Uterus (tissue), 3 donors: ENCODE measurements at regions not wholly inside any gene's neighbourhood (a gene's known extent, or its start where the extent isn't known, plus 50 kb on each side); places are given as distances from the start of the nearest gene placed in this dataset.

Experiments
- DNase-seq, 2 donors: peaks; one replicate each; pipeline ENCODE4 v3.0.0-alpha.2; 2019 to 2020
- H3K27ac ChIP-seq, 2 donors: fragments of 200-600 bp; sonication (generic); 1 replicate in 1 of 2; 2 replicates in 1 of 2; pipeline ENCODE4 v1.5.1; 2016 to 2018
- H3K27me3 ChIP-seq, 2 donors: fragments of 200-600 bp; sonication (generic); one replicate each; pipeline ENCODE4 v1.5.1; 2018 to 2019; ENCODE audit warnings: control low read depth in 1 of 2
- H3K36me3 ChIP-seq, 2 donors: fragments of 200-600 bp; sonication (generic); one replicate each; pipeline ENCODE4 v1.5.1; 2019; ENCODE audit warnings: control low read depth in 1 of 2
- H3K4me1 ChIP-seq, 2 donors: fragments of 200-600 bp; sonication (generic); one replicate each; pipeline ENCODE4 v1.5.1; 2018 to 2019; ENCODE audit warnings: control low read depth in 1 of 2
- H3K4me3 ChIP-seq, 2 donors: fragments of 200-600 bp; sonication (generic); 1 replicate in 1 of 2; 2 replicates in 1 of 2; pipeline ENCODE4 v1.5.1; 2018 to 2019; ENCODE audit warnings: mild to moderate bottlenecking in 1 of 2
- H3K9me3 ChIP-seq, 2 donors: fragments of 200-600 bp; sonication (generic); one replicate each; pipeline ENCODE4 v1.5.1; 2019; ENCODE audit warnings: control low read depth in 1 of 2
- POLR2A ChIP-seq, 2 donors: fragments of 450-650 bp; IDR thresholded peaks; one replicate each; pipeline ENCODE4 v1.6.1; 2016; ENCODE audit warnings: antibody characterized with exemption in 2 of 2, mild to moderate bottlenecking in 1 of 2, moderate library complexity in 1 of 2
- intact Hi-C: fragments of 100-400 bp; cut with DNase I; formaldehyde crosslinking; loops from one replicate; pipeline ENCODE4 v1.15.1; 2023; ENCODE audit warnings: low total_unique reads
- TF ChIP-seq, protein P1 (sequence below), 4 experiments: fragments of 200-600 bp in 2 of 4; fragments of 450-650 bp in 2 of 4; sonication (generic) in 2 of 4; IDR thresholded peaks; one replicate each; pipeline ENCODE4 v1.5.1; 2016 to 2019; ENCODE audit warnings: antibody characterized with exemption in 4 of 4, mild to moderate bottlenecking in 2 of 4, moderate library complexity in 1 of 4
- donor health status: DM: yes; HTN: yes; CAD: no.

DNA sequence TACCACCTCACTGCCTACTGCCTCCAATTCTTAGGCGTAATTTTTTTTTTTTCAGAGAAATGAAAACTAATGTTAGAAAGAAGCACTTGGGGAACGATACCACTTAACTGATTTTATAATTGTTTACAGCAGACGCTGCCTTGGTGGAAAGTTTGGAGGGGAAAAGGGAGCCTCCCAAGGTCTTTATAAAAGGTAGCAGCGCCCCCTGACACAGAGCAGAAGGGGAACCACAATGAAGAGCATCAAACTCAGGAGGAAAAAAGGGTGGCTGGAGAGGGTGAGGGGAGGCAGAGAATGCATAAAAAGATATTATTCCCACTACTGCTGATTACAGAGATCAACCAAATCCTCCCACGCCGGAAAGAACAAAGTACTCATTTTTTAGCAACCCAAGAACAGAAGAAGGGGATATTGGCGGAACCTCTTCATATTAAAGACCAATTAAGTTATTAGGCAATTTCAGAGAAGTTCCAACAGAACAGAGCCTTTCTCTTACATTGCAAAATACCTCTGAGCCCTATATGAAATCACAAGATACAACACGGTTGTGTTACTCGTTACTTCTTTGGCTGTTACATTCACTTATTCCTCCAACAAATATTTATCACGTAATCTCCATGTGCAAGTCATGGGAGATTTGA is 135.8 kb downstream of the TEX36 start:
- no peaks in the 10 kb centered on the region for H3K9me3 ChIP-seq
- TF ChIP-seq, protein P1, sequence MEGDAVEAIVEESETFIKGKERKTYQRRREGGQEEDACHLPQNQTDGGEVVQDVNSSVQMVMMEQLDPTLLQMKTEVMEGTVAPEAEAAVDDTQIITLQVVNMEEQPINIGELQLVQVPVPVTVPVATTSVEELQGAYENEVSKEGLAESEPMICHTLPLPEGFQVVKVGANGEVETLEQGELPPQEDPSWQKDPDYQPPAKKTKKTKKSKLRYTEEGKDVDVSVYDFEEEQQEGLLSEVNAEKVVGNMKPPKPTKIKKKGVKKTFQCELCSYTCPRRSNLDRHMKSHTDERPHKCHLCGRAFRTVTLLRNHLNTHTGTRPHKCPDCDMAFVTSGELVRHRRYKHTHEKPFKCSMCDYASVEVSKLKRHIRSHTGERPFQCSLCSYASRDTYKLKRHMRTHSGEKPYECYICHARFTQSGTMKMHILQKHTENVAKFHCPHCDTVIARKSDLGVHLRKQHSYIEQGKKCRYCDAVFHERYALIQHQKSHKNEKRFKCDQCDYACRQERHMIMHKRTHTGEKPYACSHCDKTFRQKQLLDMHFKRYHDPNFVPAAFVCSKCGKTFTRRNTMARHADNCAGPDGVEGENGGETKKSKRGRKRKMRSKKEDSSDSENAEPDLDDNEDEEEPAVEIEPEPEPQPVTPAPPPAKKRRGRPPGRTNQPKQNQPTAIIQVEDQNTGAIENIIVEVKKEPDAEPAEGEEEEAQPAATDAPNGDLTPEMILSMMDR (IDR thresholded peaks at IDR 0.05): no peak
- no peak for TF ChIP-seq POLR2A (IDR thresholded peaks at IDR 0.05)
- H3K27ac ChIP-seq: no peak overlapping the region
- DNase-seq: no peak
- no peaks in the 10 kb centered on the region for H3K27me3 ChIP-seq
- intact Hi-C loops: no loop called here
- no peak overlapping the region for H3K4me3 ChIP-seq
- H3K4me1 ChIP-seq: no peaks in the 10 kb centered on the region
- no peaks in the 10 kb centered on the region for H3K36me3 ChIP-seq

DNA sequence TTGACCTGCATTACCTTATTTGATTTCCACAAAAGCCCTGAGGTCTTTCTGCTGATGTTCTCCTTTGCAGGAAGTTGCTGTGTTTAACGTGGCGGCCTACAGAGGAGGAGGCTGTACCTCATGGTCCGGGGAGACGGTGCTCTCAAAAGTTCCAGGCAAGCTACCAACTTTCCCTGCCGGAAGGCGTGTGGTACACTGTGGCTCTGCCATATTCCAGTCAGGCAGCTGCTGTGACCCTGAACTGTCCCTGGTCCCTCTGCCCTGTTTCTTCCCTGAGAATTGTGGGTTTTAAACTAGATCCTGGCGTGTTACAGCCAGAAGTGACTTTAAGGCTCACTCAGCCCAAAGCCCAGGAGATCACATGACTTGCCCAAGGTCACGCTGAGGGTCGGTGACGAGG is 139.2 kb downstream of the TEX36 start:
- DNase-seq: no peak
- no peak overlapping the region for H3K4me3 ChIP-seq
- no peaks in the 10 kb centered on the region for H3K27me3 ChIP-seq
- no peak for TF ChIP-seq POLR2A (IDR thresholded peaks at IDR 0.05)
- TF ChIP-seq, protein P1 (IDR thresholded peaks at IDR 0.05): no peak
- intact Hi-C loops: no loop called here
- H3K4me1 ChIP-seq: no peaks in the 10 kb centered on the region
- no peaks in the 10 kb centered on the region for H3K9me3 ChIP-seq
- no peak overlapping the region for H3K27ac ChIP-seq
- no peaks in the 10 kb centered on the region for H3K36me3 ChIP-seq

DNA sequence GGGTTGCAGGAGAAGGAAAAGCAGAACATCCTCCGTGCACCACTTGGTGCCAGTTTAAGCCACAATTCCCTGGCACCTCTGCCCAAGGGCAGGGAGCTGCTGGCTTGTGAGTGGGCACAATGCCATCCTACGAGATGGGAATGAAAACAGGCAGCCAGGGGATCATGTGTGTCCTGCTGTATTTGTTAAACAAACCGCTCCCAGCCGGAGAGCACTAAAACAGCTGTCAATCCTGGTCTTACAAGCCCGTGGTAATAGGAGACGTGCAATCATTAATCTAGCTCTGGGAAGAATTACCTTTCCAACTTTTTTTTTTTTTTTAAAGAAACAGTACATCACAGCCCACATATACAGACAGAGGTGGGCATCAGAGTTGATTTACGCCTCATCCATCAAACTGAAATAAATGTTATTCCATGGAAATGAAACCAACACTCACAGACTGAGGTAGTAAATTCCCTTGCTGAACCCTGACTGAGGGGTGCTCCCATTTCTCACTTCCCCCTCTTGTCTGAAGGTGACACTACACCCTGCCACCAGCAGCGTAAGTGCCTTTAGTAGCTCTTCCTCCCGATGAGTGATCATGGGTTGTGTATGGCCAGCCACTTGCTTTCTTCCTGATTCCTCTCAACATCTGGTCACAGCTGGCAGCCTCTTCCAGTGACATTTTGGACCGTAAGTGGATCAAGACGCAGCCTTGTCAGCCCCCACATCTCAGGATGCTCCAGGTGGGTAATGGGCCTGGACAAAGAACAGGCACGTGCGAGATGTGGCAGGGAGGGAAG is 143.8 kb downstream of the TEX36 start:
- H3K4me1 ChIP-seq: no peaks in the 10 kb centered on the region
- no peaks in the 10 kb centered on the region for H3K9me3 ChIP-seq
- no peak for DNase-seq
- no peak for TF ChIP-seq POLR2A (IDR thresholded peaks at IDR 0.05)
- TF ChIP-seq, protein P1 (IDR thresholded peaks at IDR 0.05): no peak
- intact Hi-C loops: no loop called here
- H3K27me3 ChIP-seq: no peaks in the 10 kb centered on the region
- no peaks in the 10 kb centered on the region for H3K36me3 ChIP-seq
- no peak overlapping the region for H3K4me3 ChIP-seq
- no peak overlapping the region for H3K27ac ChIP-seq

DNA sequence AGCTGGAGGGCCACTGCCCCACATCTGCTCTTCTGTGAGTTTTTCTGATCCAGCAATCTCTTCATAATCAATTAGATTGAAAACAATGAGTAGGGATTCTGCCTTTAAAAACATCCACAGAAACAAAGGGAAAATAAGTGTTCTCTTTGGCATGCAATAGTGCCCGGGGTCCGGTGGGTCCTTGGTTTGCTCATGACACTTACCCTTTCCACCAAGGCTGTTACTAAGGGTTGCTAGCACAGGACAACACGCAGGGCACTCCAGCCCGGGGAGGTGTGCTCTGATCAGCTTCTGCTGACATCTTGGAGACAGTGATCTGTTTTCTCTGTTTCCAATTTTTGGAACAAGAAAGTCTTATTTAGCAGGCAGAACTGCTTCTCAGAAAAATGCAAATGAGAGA is 146.7 kb downstream of the TEX36 start:
- Histone ChIP-seq H3K36me3 (no peaks in the 10 kb centered on the region), H3K27ac (no peak overlapping the region), H3K27me3 (no peaks in the 10 kb centered on the region), H3K4me1 (no peaks in the 10 kb centered on the region), H3K9me3 (no peaks in the 10 kb centered on the region), H3K4me3 (no peak overlapping the region)
- DNase-seq: no peak
- intact Hi-C loops: no loop called here
- no peak for TF ChIP-seq POLR2A (IDR thresholded peaks at IDR 0.05)
- TF ChIP-seq, protein P1 (IDR thresholded peaks at IDR 0.05): no peak

DNA sequence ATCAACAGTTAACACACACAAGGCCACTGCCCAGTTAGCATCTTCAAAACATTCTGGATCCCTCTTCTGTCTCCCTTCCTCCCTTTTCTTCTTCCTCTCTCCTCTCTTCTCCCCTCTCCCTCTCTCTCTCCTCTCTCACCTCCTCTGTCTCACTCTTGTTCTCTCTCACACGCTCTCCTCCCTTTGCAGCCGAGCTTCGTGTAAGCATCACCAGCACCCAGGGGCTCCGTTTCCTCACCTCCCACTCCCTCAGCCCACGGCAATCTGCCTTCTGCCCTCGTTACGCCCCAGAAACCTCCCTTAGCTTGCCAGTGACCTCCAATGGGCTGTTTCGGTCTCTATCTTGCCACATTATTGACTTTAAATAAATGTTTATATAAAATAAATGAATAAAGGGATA is 147.4 kb downstream of the TEX36 start:
- DNase-seq: no peak
- H3K27ac ChIP-seq: no peak overlapping the region
- TF ChIP-seq, protein P1 (IDR thresholded peaks at IDR 0.05): no peak
- H3K27me3 ChIP-seq: no peaks in the 10 kb centered on the region
- H3K4me1 ChIP-seq: no peaks in the 10 kb centered on the region
- intact Hi-C loops: no loop called here
- H3K36me3 ChIP-seq: no peaks in the 10 kb centered on the region
- H3K4me3 ChIP-seq: no peak overlapping the region
- H3K9me3 ChIP-seq: no peaks in the 10 kb centered on the region
